Endothelial cell of umbilical vein (primary cell): ENCODE measurements at regions not wholly inside any gene's neighbourhood (a gene's known extent, or its start where the extent isn't known, plus 50 kb on each side); places are given as distances from the start of the nearest gene placed in this dataset.

ENCODE experiments used
- EZH2 ChIP-seq: IDR thresholded peaks from 2 replicates; pipeline ENCODE4 v1.6.1; 2012; ENCODE audit warnings: borderline replicate concordance, low read depth, mild to moderate bottlenecking, moderate library complexity, low read length, inconsistent platforms; ENCODE audit not compliant: severe bottlenecking
- FOS ChIP-seq: IDR thresholded peaks from 2 replicates; pipeline ENCODE4 v1.6.1; 2011; ENCODE audit warnings: mild to moderate bottlenecking, low read length, moderate library complexity, borderline replicate concordance; ENCODE audit not compliant: insufficient read depth
- GATA2 ChIP-seq: IDR thresholded peaks from 2 replicates; pipeline ENCODE4 v1.7.0; 2011; ENCODE audit warnings: low read depth, mild to moderate bottlenecking, moderate library complexity, mixed read lengths, low read length; ENCODE audit not compliant: insufficient read length, insufficient read depth
- JUN ChIP-seq: IDR thresholded peaks from 2 replicates; pipeline ENCODE4 v1.6.1; 2011; ENCODE audit warnings: borderline replicate concordance, low read depth; ENCODE audit not compliant: insufficient read length, insufficient read depth
- MYC ChIP-seq: IDR thresholded peaks from one replicate; pipeline ENCODE4 v1.6.1; 2011; ENCODE audit warnings: mild to moderate bottlenecking, low read depth, low read length
- POLR2A ChIP-seq: IDR thresholded peaks from 2 replicates; pipeline ENCODE4 v1.6.1; 2012; ENCODE audit warnings: low read depth, mild to moderate bottlenecking, control low read depth, low read length
- POLR2AphosphoS5 ChIP-seq: IDR thresholded peaks from 2 replicates; pipeline ENCODE4 v1.6.1; 2012; ENCODE audit warnings: low read depth, mild to moderate bottlenecking, control low read depth, low read length, moderate library complexity; ENCODE audit not compliant: insufficient read depth
- TF ChIP-seq, protein P1 (sequence below), 2 donors: IDR thresholded peaks; 1 replicate in 1 of 2; 2 replicates in 1 of 2; pipeline ENCODE4 v1.5.1; 2011; ENCODE audit warnings: low read length in 2 of 2, mild to moderate bottlenecking in 2 of 2, moderate library complexity in 2 of 2, control low read depth in 1 of 2, inconsistent platforms in 1 of 2, low read depth in 1 of 2; ENCODE audit not compliant: insufficient read depth in 1 of 2; ENCODE audit errors: extremely low read depth in 1 of 2
- TF ChIP-seq, protein P2 (sequence below): IDR thresholded peaks from 2 replicates; pipeline ENCODE4 v1.6.1; 2011; ENCODE audit not compliant: insufficient read depth, insufficient read length

DNA sequence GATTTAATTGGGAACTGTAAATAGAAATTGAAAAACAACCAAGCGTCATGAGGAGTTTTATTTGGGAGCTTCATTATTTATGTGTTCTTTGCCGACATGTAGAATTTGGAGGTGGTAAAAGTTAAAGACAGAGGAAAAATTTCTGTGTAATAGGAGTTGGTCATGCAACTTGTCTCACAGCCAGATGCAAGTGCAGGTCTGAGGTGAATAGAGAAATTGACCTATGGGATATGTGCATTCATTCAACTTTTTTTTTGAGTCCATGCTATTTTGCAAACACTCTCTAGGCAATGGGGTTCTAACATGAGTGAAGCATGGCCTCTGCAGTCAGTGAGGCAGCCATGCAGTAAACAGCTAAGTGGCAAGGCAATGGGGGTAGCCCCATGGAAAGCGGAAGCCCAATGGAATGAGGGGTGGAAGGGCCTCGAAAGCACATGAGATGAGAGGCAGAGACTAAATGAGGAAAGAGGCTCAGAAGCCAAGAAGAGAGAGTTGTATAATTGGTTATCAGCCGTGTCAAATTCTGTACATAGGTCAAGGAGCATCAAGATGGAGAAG lies 56.4 kb upstream of the NRIP1 start:
- TF ChIP-seq, protein P1, sequence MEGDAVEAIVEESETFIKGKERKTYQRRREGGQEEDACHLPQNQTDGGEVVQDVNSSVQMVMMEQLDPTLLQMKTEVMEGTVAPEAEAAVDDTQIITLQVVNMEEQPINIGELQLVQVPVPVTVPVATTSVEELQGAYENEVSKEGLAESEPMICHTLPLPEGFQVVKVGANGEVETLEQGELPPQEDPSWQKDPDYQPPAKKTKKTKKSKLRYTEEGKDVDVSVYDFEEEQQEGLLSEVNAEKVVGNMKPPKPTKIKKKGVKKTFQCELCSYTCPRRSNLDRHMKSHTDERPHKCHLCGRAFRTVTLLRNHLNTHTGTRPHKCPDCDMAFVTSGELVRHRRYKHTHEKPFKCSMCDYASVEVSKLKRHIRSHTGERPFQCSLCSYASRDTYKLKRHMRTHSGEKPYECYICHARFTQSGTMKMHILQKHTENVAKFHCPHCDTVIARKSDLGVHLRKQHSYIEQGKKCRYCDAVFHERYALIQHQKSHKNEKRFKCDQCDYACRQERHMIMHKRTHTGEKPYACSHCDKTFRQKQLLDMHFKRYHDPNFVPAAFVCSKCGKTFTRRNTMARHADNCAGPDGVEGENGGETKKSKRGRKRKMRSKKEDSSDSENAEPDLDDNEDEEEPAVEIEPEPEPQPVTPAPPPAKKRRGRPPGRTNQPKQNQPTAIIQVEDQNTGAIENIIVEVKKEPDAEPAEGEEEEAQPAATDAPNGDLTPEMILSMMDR (IDR thresholded peaks at IDR 0.05; ENCODE audit: extremely low read depth in 1 of 2, insufficient read depth in 1 of 2, low read depth in 1 of 2, low read length in 2 of 2) = no peak
- TF ChIP-seq POLR2A (no peak), EZH2 (no peak), POLR2AphosphoS5 (no peak), GATA2 (no peak), JUN (no peak), MYC (no peak), FOS (no peak)
- TF ChIP-seq, protein P2, sequence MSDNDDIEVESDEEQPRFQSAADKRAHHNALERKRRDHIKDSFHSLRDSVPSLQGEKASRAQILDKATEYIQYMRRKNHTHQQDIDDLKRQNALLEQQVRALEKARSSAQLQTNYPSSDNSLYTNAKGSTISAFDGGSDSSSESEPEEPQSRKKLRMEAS = no peak
